ENCODE measurements at regions not wholly inside any gene's neighbourhood (a gene's known extent, or its start where the extent isn't known, plus 50 kb on each side); places are given as distances from the start of the nearest gene placed in this dataset.

DNA sequence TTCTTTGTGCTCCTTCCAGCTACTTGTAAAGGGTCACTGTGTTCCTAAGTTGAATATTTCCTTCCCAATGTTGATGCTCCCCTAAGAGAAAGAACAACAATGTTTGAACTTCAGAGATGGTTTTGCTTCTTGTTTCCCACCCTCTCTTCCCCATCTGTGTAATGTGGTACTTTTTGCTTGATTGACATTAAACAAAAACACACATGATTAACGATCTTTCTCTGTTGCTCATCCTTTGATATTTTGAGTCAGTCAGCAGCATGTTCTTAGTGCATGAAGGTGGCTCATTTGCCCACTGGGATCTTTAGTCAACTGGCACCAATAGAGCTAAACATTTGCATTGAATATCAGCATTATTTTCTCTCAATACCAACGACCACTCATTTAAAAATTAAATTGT, 313.0 kb upstream of the RIOK2 start:
- no peaks in the 10 kb centered on the region for H3K9me3 Mint-ChIP-seq (ENCODE audit: unreplicated experiment)
- H3K4me1 Mint-ChIP-seq (ENCODE audit: unreplicated experiment) = no peaks in the 10 kb centered on the region
- H3K36me3 Mint-ChIP-seq (ENCODE audit: low read depth, unreplicated experiment) = no peaks in the 10 kb centered on the region
- TF ChIP-seq, protein P1, sequence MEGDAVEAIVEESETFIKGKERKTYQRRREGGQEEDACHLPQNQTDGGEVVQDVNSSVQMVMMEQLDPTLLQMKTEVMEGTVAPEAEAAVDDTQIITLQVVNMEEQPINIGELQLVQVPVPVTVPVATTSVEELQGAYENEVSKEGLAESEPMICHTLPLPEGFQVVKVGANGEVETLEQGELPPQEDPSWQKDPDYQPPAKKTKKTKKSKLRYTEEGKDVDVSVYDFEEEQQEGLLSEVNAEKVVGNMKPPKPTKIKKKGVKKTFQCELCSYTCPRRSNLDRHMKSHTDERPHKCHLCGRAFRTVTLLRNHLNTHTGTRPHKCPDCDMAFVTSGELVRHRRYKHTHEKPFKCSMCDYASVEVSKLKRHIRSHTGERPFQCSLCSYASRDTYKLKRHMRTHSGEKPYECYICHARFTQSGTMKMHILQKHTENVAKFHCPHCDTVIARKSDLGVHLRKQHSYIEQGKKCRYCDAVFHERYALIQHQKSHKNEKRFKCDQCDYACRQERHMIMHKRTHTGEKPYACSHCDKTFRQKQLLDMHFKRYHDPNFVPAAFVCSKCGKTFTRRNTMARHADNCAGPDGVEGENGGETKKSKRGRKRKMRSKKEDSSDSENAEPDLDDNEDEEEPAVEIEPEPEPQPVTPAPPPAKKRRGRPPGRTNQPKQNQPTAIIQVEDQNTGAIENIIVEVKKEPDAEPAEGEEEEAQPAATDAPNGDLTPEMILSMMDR (IDR thresholded peaks at IDR 0.05; ENCODE audit: unreplicated experiment) = no peak
- DNase-seq (ENCODE audit: low spot score) = no peak
- H3K27ac Mint-ChIP-seq (ENCODE audit: unreplicated experiment) = no peak overlapping the region
- no peak overlapping the region for H3K4me3 Mint-ChIP-seq (ENCODE audit: unreplicated experiment)
- H3K27me3 Mint-ChIP-seq (ENCODE audit: unreplicated experiment) = peaks cover 1% of the 10 kb centered on the region

DNA sequence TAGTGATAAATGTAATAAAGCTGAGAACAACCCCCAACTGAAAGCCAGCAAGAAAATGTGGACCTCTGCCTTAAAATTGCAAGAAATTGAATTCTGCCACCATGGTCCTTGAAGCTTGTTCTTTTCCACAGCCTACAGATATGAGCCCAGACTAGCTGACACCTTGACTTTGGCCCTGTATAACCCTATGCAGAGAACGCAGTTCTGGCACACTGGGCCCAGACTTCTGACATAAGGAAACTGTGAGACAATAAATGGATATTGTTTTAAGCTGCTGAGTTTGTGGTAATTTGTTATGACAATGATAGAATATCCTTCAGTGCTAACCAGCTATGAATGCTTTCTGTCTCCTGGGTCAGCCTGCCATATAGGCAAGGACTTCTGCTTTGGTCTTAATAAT, 315.6 kb upstream of the RIOK2 start:
- H3K4me3 Mint-ChIP-seq (ENCODE audit: unreplicated experiment) = no peak overlapping the region
- TF ChIP-seq, protein P1 (IDR thresholded peaks at IDR 0.05; ENCODE audit: unreplicated experiment) = no peak
- no peaks in the 10 kb centered on the region for H3K4me1 Mint-ChIP-seq (ENCODE audit: unreplicated experiment)
- no peak for DNase-seq (ENCODE audit: low spot score)
- H3K9me3 Mint-ChIP-seq (ENCODE audit: unreplicated experiment) = no peaks in the 10 kb centered on the region
- H3K27ac Mint-ChIP-seq (ENCODE audit: unreplicated experiment) = no peak overlapping the region
- H3K36me3 Mint-ChIP-seq (ENCODE audit: low read depth, unreplicated experiment) = no peaks in the 10 kb centered on the region
- H3K27me3 Mint-ChIP-seq (ENCODE audit: unreplicated experiment) = peaks cover 1% of the 10 kb centered on the region

GRCh38 chr5:97499605-97500004, 316.6 kb upstream of the RIOK2 start:
- Mint-ChIP-seq H3K36me3 (ENCODE audit: low read depth, unreplicated experiment) (no peaks in the 10 kb centered on the region), H3K4me1 (ENCODE audit: unreplicated experiment) (no peaks in the 10 kb centered on the region), H3K27me3 (ENCODE audit: unreplicated experiment) (peaks cover 1% of the 10 kb centered on the region), H3K27ac (ENCODE audit: unreplicated experiment) (no peak overlapping the region), H3K4me3 (ENCODE audit: unreplicated experiment) (no peak overlapping the region), H3K9me3 (ENCODE audit: unreplicated experiment) (no peaks in the 10 kb centered on the region)
- TF ChIP-seq, protein P1 (IDR thresholded peaks at IDR 0.05; ENCODE audit: unreplicated experiment) = no peak
- no peak for DNase-seq (ENCODE audit: low spot score)

DNA sequence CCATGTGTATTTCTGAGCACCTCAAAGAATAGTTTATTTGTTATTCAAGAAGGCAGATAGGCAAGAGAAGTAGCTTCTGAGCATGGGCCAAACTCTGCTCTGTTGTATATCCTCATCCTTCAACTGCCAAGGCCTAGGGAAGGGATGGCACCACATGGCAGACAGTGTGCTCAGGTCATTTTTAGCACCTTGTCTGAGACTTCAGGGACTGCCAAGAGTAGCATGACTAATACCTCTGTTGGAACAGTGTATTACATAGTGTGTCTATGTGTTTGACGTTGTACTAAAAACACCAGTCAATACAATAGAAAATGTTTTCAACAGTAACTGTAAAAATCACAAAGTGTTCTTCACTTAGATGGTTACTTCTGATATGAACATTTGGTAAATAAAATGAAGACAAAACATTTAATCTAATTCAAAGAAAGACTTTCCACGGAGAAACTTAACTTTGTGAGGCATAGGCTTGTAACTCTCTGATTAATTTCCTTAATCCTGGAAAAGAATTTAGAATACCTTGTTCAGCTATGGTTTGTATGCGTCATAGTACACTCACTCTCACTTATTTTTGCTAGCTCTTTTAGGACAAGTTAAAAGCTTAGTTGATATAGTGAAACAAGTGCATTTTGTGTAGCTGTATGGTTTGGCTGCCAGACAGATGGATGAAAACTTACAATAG, 318.4 kb upstream of the RIOK2 start:
- H3K27me3 Mint-ChIP-seq (ENCODE audit: unreplicated experiment) = no peaks in the 10 kb centered on the region
- no peak overlapping the region for H3K4me3 Mint-ChIP-seq (ENCODE audit: unreplicated experiment)
- no peaks in the 10 kb centered on the region for H3K4me1 Mint-ChIP-seq (ENCODE audit: unreplicated experiment)
- H3K27ac Mint-ChIP-seq (ENCODE audit: unreplicated experiment) = no peak overlapping the region
- H3K36me3 Mint-ChIP-seq (ENCODE audit: low read depth, unreplicated experiment) = no peaks in the 10 kb centered on the region
- no peak for DNase-seq (ENCODE audit: low spot score)
- TF ChIP-seq, protein P1 (IDR thresholded peaks at IDR 0.05; ENCODE audit: unreplicated experiment) = no peak
- H3K9me3 Mint-ChIP-seq (ENCODE audit: unreplicated experiment) = no peaks in the 10 kb centered on the region

GRCh38 chr5:97501965-97502305, 318.9 kb upstream of the RIOK2 start:
- no peaks in the 10 kb centered on the region for H3K4me1 Mint-ChIP-seq (ENCODE audit: unreplicated experiment)
- peaks cover 1% of the 10 kb centered on the region for H3K27me3 Mint-ChIP-seq (ENCODE audit: unreplicated experiment)
- H3K27ac Mint-ChIP-seq (ENCODE audit: unreplicated experiment) = no peak overlapping the region
- DNase-seq (ENCODE audit: low spot score) = no peak
- no peak overlapping the region for H3K4me3 Mint-ChIP-seq (ENCODE audit: unreplicated experiment)
- TF ChIP-seq, protein P1 (IDR thresholded peaks at IDR 0.05; ENCODE audit: unreplicated experiment) = no peak
- H3K9me3 Mint-ChIP-seq (ENCODE audit: unreplicated experiment) = no peaks in the 10 kb centered on the region
- no peaks in the 10 kb centered on the region for H3K36me3 Mint-ChIP-seq (ENCODE audit: low read depth, unreplicated experiment)

All from endothelial cell (in vitro differentiated cells).